DND-41 (cell line): ENCODE measurements at regions not wholly inside any gene's neighbourhood (a gene's known extent, or its start where the extent isn't known, plus 50 kb on each side); places are given as distances from the start of the nearest gene placed in this dataset.

Experiments
- EZH2 ChIP-seq: IDR thresholded peaks from 3 replicates; pipeline ENCODE4 v1.6.1; 2012; ENCODE audit warnings: borderline replicate concordance, low read depth, mild to moderate bottlenecking, moderate library complexity, low read length, inconsistent platforms; ENCODE audit not compliant: severe bottlenecking
- TF ChIP-seq, protein P1 (sequence below): IDR thresholded peaks from 2 replicates; pipeline ENCODE4 v1.5.1; 2012; ENCODE audit warnings: borderline replicate concordance, low read length, moderate library complexity, mild to moderate bottlenecking; ENCODE audit not compliant: poor library complexity, severe bottlenecking; ENCODE audit errors: extremely low read depth

- TF ChIP-seq, protein P1, sequence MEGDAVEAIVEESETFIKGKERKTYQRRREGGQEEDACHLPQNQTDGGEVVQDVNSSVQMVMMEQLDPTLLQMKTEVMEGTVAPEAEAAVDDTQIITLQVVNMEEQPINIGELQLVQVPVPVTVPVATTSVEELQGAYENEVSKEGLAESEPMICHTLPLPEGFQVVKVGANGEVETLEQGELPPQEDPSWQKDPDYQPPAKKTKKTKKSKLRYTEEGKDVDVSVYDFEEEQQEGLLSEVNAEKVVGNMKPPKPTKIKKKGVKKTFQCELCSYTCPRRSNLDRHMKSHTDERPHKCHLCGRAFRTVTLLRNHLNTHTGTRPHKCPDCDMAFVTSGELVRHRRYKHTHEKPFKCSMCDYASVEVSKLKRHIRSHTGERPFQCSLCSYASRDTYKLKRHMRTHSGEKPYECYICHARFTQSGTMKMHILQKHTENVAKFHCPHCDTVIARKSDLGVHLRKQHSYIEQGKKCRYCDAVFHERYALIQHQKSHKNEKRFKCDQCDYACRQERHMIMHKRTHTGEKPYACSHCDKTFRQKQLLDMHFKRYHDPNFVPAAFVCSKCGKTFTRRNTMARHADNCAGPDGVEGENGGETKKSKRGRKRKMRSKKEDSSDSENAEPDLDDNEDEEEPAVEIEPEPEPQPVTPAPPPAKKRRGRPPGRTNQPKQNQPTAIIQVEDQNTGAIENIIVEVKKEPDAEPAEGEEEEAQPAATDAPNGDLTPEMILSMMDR: no peak
- no peak for TF ChIP-seq EZH2
Observed at GRCh38 chr12:115385141-115385540, 701.2 kb upstream of the TBX3 start.
